NCI-H1417 (cell line): ENCODE measurements at regions not wholly inside any gene's neighbourhood (a gene's known extent, or its start where the extent isn't known, plus 50 kb on each side); places are given as distances from the start of the nearest gene placed in this dataset.

Experiments used
- DNase-seq, 3 experiments: peaks; one replicate each; lab custom pipeline; 2025; lab: John Stamatoyannopoulos, UW

GRCh38 chr5:77844623-77845323 is 68.6 kb upstream of the TBCA start:
- peak in 1 of 3 experiments; percentile 35 for DNase-seq

DNA sequence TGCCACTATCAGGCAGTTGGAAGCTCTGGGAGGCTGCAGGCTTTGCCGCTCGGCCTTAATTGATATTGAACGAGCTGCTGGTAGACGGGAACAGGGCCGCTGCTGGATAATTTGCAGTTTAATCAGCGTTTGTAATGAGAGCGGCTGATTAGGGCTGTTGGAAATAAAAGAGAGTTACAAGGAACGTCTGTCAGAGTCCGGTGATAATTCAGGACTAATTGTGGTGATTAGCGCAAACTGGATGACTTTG is 68.2 kb upstream of the TBCA start:
- peak in 2 of 3 experiments; percentile 19 to 62 for DNase-seq

DNA sequence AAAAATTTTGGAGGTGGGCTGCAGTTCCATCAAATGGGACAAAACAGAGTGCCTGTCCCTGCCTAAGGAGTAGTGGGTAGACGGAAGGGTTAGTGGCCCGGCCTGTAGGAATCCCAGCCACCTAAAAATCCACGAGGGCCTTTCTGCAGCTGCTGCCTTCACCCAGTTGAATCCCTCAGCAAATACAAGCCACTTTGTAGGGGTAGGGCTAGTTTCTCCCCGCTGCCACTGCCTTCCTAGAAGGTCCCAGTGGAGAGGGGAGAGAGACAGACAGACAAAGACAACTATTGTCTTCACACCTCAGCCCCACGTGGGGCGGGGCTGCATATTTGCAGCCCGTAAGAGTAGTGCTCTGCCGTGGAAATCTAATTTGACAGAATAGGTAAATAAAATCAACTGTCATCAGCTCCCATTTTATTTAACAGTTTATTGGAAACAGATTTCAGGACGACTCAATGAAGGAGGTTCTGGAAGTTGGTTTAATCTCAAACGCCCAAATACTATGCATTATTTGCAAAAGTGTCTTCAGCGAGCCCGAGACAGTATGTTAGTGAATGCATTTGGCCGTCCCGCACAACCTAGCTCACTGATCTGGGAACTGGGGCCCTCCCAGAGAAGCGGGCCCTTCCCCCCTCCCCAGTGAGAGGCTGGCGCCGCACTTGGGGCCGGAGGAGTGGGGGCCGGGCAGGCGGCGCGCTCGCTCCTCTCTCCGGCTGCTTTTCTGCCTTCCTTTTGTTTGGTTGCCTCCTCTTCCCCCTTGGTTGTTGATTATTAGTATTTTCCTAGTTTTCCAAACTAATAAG is 67.6 kb upstream of the TBCA start:
- DNase-seq: no peak

DNA sequence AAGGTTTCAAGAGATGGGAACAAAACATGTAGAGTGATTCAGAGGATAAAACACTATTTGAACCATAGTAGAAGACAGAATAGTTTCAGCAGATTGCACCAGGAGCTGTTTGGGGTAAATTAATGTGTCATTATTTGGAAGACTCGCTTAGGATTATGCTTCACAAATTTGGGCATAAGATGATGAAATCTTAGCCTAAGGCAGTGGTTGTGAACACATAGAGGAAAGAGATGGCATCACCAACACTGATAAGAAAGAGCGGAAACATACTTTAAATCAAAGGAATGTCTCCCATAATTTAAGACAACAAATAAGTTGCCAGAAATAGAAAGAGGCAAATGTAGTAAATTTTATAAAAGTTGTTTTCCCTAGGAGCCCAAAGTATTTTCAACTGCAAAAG is 66.1 kb upstream of the TBCA start:
- DNase-seq: no peak

DNA sequence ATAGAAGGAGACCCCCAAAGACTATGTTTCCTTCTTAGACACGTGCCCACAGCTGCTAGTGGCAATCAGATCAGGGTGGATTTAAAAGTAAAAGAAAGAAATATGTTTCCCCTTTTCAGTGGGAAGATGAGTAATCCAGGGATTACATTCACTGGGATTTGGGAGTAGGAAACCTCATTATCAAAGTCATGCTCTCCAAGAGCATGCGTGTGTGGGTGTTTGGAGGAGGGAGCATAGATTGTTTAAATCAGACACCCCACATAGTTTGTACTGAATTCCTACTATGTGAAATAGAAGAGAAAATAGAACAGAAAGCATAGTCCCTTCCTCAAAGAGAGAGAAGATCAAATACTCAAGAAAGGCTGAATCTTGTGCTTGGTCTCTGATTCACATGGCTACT is 65.5 kb upstream of the TBCA start:
- DNase-seq: no peak

DNA sequence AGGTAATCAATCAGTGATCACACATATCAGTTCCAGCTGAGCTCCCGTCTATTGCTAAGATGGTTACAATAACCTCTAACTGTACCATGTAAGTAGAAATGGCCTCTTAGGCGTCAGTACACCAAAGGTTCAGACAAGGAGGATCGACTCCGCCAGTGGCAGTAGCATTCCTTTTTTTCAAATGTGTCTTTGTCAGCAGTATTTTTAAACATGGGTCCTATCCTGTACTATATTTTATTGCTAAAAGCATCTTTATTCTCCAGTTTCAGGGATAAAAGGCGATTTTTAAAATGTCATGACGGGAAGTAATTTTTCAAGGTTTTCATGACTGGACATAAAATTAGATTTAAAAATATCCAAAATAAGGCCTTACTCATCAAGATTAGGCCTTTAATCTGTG is 64.8 kb upstream of the TBCA start:
- no peak for DNase-seq

GRCh38 chr5:77839691-77840090 is 63.6 kb upstream of the TBCA start:
- DNase-seq: no peak

GRCh38 chr5:77832938-77833337 is 56.8 kb upstream of the TBCA start:
- DNase-seq: no peak

- peak in 1 of 3 experiments; percentile 21 for DNase-seq
These were observed 56.1 kb upstream of the TBCA start for GRCh38 chr5:77832166-77832770.

- no peak for DNase-seq
These were observed 52.3 kb upstream of the TBCA start for GRCh38 chr5:77828445-77828844.
